H9 (cell line): ENCODE measurements at regions not wholly inside any gene's neighbourhood (a gene's known extent, or its start where the extent isn't known, plus 50 kb on each side); places are given as distances from the start of the nearest gene placed in this dataset.

Source experiments
- DNase-seq: peaks from one replicate; pipeline ENCODE4 v3.0.0-alpha.2; 2017
- H2AFZ ChIP-seq: one replicate; pipeline ENCODE4 v1.6.1; 2013; ENCODE audit warnings: mild to moderate bottlenecking, low read length, control low read depth, moderate library complexity
- H2AK5ac ChIP-seq: 2 replicates; pipeline ENCODE4 v1.6.1; 2013; ENCODE audit warnings: low read length, control low read depth, mixed read lengths; ENCODE audit not compliant: insufficient read length
- H2BK120ac ChIP-seq: one replicate; pipeline ENCODE4 v1.6.1; 2013; ENCODE audit warnings: low read depth, mild to moderate bottlenecking, low read length, control low read depth, inconsistent platforms; ENCODE audit not compliant: poor library complexity, severe bottlenecking
- H2BK12ac ChIP-seq: 2 replicates; pipeline ENCODE4 v1.6.1; 2013; ENCODE audit warnings: low read length, control low read depth, mixed read lengths, low read depth; ENCODE audit not compliant: insufficient read length
- H2BK15ac ChIP-seq: 2 replicates; pipeline ENCODE4 v1.6.1; 2013; ENCODE audit warnings: low read depth, low read length, control low read depth
- H2BK20ac ChIP-seq: one replicate; pipeline ENCODE4 v1.6.1; 2013; ENCODE audit warnings: low read depth, mild to moderate bottlenecking, low read length, control low read depth, inconsistent platforms; ENCODE audit not compliant: poor library complexity, severe bottlenecking
- H2BK5ac ChIP-seq: 2 replicates; pipeline ENCODE4 v1.6.1; 2013; ENCODE audit warnings: low read length, control low read depth, mixed read lengths; ENCODE audit not compliant: insufficient read length
- H3K14ac ChIP-seq: 2 replicates; pipeline ENCODE4 v1.6.1; 2013; ENCODE audit warnings: low read length, control low read depth; ENCODE audit not compliant: insufficient read depth
- H3K18ac ChIP-seq: 2 replicates; pipeline ENCODE4 v1.6.1; 2013; ENCODE audit warnings: low read depth, mild to moderate bottlenecking, mixed read lengths, low read length, control low read depth; ENCODE audit not compliant: insufficient read length
- H3K23ac ChIP-seq: 2 replicates; pipeline ENCODE4 v1.6.1; 2013; ENCODE audit warnings: low read length, control low read depth, mixed read lengths, low read depth; ENCODE audit not compliant: insufficient read length
- H3K23me2 ChIP-seq: 2 replicates; pipeline ENCODE4 v1.6.1; 2013; ENCODE audit warnings: low read depth, mild to moderate bottlenecking, mixed read lengths, low read length, control low read depth; ENCODE audit not compliant: insufficient read length, poor library complexity, severe bottlenecking
- H3K27ac ChIP-seq: 2 replicates; pipeline ENCODE4 v1.5.1; 2013; ENCODE audit warnings: low read length, control low read depth, mixed read lengths, low read depth; ENCODE audit not compliant: insufficient read length
- H3K27me3 ChIP-seq: 2 replicates; pipeline ENCODE4 v1.6.1; 2013; ENCODE audit warnings: low read length, control low read depth, inconsistent platforms; ENCODE audit not compliant: insufficient read depth
- H3K4ac ChIP-seq: 2 replicates; pipeline ENCODE4 v1.6.1; 2013; ENCODE audit warnings: low read depth, mild to moderate bottlenecking, control low read depth, inconsistent platforms, low read length, moderate library complexity
- H3K4me1 ChIP-seq: 2 replicates; pipeline ENCODE4 v1.6.1; 2013; ENCODE audit warnings: low read length, control low read depth, inconsistent platforms; ENCODE audit not compliant: insufficient read depth
- H3K4me2 ChIP-seq: 2 replicates; pipeline ENCODE4 v1.6.1; 2013; ENCODE audit warnings: low read length, control low read depth, mixed read lengths; ENCODE audit not compliant: insufficient read length, insufficient read depth
- H3K56ac ChIP-seq: 2 replicates; pipeline ENCODE4 v1.6.1; 2013; ENCODE audit warnings: low read depth, mild to moderate bottlenecking, mixed read lengths, low read length, control low read depth; ENCODE audit not compliant: insufficient read length
- H3K79me1 ChIP-seq: 2 replicates; pipeline ENCODE4 v1.6.1; 2013; ENCODE audit warnings: low read depth, mild to moderate bottlenecking, moderate library complexity, low read length, control low read depth, inconsistent platforms; ENCODE audit not compliant: insufficient read depth, poor library complexity, severe bottlenecking
- H3K79me2 ChIP-seq: 2 replicates; pipeline ENCODE4 v1.6.1; 2013; ENCODE audit warnings: low read length, control low read depth, inconsistent platforms; ENCODE audit not compliant: insufficient read depth
- H3K9ac ChIP-seq: 2 replicates; pipeline ENCODE4 v1.6.1; 2013; ENCODE audit warnings: low read length, control low read depth, mixed read lengths; ENCODE audit not compliant: insufficient read length; ENCODE audit errors: extremely low read depth
- H3K9me3 ChIP-seq: one replicate; pipeline ENCODE4 v1.6.1; 2013; ENCODE audit warnings: low read depth, low read length, inconsistent platforms; ENCODE audit not compliant: control insufficient read depth
- H3T11ph ChIP-seq: one replicate; pipeline ENCODE4 v1.6.1; 2013; ENCODE audit warnings: mild to moderate bottlenecking, low read length, control low read depth, inconsistent platforms
- H4K20me1 ChIP-seq: one replicate; pipeline ENCODE4 v1.6.1; 2013; ENCODE audit not compliant: control insufficient read depth, insufficient read length, insufficient read depth
- H4K5ac ChIP-seq: 2 replicates; pipeline ENCODE4 v1.6.1; 2013; ENCODE audit warnings: low read depth, mild to moderate bottlenecking, mixed read lengths, low read length, control low read depth; ENCODE audit not compliant: insufficient read length
- H4K8ac ChIP-seq: replicated peaks from 2 replicates; pipeline ENCODE4 v1.6.1; 2013; ENCODE audit warnings: low read length, control low read depth, mixed read lengths, low read depth; ENCODE audit not compliant: insufficient read length
- H4K91ac ChIP-seq: 2 replicates; pipeline ENCODE4 v1.6.1; 2013; ENCODE audit warnings: low read depth, mild to moderate bottlenecking, moderate library complexity, mixed read lengths, low read length, control low read depth; ENCODE audit not compliant: insufficient read length
- H3K27ac Mint-ChIP-seq, 3 experiments: 2 replicates in 2 of 3; 3 replicates in 1 of 3; pipeline ENCODE4 v1.8.0; 2020 to 2021; ENCODE audit warnings: mixed read lengths in 3 of 3, mild to moderate bottlenecking in 1 of 3, moderate library complexity in 1 of 3
- H3K27me3 Mint-ChIP-seq: 2 replicates; pipeline ENCODE4 v1.8.0; 2021; ENCODE audit warnings: low read depth, mild to moderate bottlenecking, moderate library complexity, mixed read lengths
- H3K36me3 Mint-ChIP-seq, 3 experiments: 2 replicates in 2 of 3; 3 replicates in 1 of 3; pipeline ENCODE4 v1.8.0; 2020 to 2021; ENCODE audit warnings: low read depth in 3 of 3, mixed read lengths in 3 of 3; ENCODE audit not compliant: insufficient read depth in 1 of 3
- H3K4me1 Mint-ChIP-seq, 2 experiments: 2 replicates each; pipeline ENCODE4 v1.8.0; 2020; ENCODE audit warnings: mixed read lengths in 2 of 2
- H3K4me3 Mint-ChIP-seq, 2 experiments: 2 replicates in 1 of 2; 3 replicates in 1 of 2; pipeline ENCODE4 v1.8.0; 2020 to 2021; ENCODE audit warnings: mild to moderate bottlenecking in 2 of 2, mixed read lengths in 2 of 2, moderate library complexity in 1 of 2
- H3K9me3 Mint-ChIP-seq, 2 experiments: 2 replicates in 1 of 2; 3 replicates in 1 of 2; pipeline ENCODE4 v1.8.0; 2020; ENCODE audit warnings: mild to moderate bottlenecking in 2 of 2, mixed read lengths in 2 of 2, moderate library complexity in 1 of 2
- WGBS: extraction: QIAGEN DNeasy Blood & Tissue Kit; methylation state at CpG from one replicate; pipeline ENCODE4 v1.1.7; 2013; ENCODE audit warnings: missing lambda C conversion rate, low lambda C conversion rate, mixed read lengths; ENCODE audit not compliant: insufficient read length; ENCODE audit errors: extremely low coverage; 5-methylcytosine and 5-hydroxymethylcytosine counted together
- TF ChIP-seq, protein P1 (sequence below): fragments of 200-600 bp; sonication (generic); conservative IDR thresholded peaks from 3 replicates; pipeline ENCODE4 v1.8.0; 2021; ENCODE audit warnings: antibody characterized with exemption, mild to moderate bottlenecking

DNA sequence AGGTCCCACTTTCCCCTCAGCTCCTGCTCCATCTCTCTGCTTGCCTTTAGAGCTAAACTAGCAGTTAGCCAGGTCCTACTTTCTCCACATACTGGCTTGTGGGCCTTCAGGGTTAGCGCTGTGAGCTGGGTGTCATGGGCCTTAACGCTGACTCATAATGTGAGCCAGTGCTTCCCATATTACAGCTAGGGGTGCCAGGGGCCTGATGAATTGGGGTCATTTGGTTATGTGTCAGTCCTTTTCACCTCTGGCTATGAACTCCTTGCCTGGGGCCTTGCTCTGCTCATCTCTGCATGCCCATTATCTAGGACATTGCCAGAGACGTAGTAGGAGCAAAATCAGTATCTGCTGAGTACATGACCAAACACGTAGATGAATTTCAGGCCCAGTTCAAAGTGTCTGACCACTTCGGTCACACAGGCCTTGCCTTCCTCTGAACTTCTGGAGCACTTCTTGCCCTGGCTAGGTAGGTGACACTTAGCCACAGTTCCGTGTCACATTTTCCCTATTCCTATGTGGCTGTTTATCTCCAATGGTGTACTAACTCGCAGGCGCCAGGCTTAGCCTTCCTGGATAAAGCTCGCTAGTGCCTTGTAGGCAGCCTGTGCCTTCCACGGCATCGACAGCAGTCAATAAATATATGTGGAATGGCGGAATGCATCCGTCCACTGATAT is 103.2 kb upstream of the SIX3 start:
- no peak overlapping the region for H4K5ac ChIP-seq
- H3K4me1 ChIP-seq: no peaks in the 10 kb centered on the region
- H3K18ac ChIP-seq: no peak overlapping the region
- no peak overlapping the region for H2AK5ac ChIP-seq
- no peak overlapping the region for H2BK15ac ChIP-seq
- no peaks in the 10 kb centered on the region for H3K9me3 ChIP-seq
- no peaks in the 10 kb centered on the region for H3K79me1 ChIP-seq
- H3K23ac ChIP-seq: no peak overlapping the region
- no peak overlapping the region for H3K14ac ChIP-seq
- no peak overlapping the region for H2BK12ac ChIP-seq
- Mint-ChIP-seq H3K27me3 (peaks cover 9% of the 10 kb centered on the region), H3K4me1 (peaks cover 0 to 5% of the 10 kb centered on the region in 2 experiments; a peak in 1 of 4 replicates), H3K27ac (no peak overlapping the region), H3K36me3 (peaks cover 2 to 7% (median 2%) of the 10 kb centered on the region in 3 experiments; a peak in 5 of 7 replicates), H3K9me3 (peaks cover 2 to 6% of the 10 kb centered on the region in 2 experiments; a peak in 4 of 5 replicates), H3K4me3 (no peak overlapping the region)
- TF ChIP-seq, protein P1, sequence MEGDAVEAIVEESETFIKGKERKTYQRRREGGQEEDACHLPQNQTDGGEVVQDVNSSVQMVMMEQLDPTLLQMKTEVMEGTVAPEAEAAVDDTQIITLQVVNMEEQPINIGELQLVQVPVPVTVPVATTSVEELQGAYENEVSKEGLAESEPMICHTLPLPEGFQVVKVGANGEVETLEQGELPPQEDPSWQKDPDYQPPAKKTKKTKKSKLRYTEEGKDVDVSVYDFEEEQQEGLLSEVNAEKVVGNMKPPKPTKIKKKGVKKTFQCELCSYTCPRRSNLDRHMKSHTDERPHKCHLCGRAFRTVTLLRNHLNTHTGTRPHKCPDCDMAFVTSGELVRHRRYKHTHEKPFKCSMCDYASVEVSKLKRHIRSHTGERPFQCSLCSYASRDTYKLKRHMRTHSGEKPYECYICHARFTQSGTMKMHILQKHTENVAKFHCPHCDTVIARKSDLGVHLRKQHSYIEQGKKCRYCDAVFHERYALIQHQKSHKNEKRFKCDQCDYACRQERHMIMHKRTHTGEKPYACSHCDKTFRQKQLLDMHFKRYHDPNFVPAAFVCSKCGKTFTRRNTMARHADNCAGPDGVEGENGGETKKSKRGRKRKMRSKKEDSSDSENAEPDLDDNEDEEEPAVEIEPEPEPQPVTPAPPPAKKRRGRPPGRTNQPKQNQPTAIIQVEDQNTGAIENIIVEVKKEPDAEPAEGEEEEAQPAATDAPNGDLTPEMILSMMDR: no peak
- no peak overlapping the region for H3T11ph ChIP-seq
- no peak overlapping the region for H2BK20ac ChIP-seq
- no peak overlapping the region for H4K91ac ChIP-seq
- H2BK5ac ChIP-seq: no peak overlapping the region
- no peak overlapping the region for H3K9ac ChIP-seq
- H2BK120ac ChIP-seq: no peak overlapping the region
- no peak overlapping the region for H3K56ac ChIP-seq
- no peaks in the 10 kb centered on the region for H4K20me1 ChIP-seq
- H3K4me2 ChIP-seq: no peak overlapping the region
- H4K8ac ChIP-seq: no peak overlapping the region
- H2AFZ ChIP-seq: no peak overlapping the region
- no CpG with 5 or more reads among the region's 13 CpGs for WGBS
- H3K27me3 ChIP-seq: no peaks in the 10 kb centered on the region
- no peak for DNase-seq
- H3K23me2 ChIP-seq: no peaks in the 10 kb centered on the region
- H3K4ac ChIP-seq: no peak overlapping the region
- H3K79me2 ChIP-seq: no peaks in the 10 kb centered on the region
- H3K27ac ChIP-seq: no peak overlapping the region
